ENCODE measurements at regions not wholly inside any gene's neighbourhood (a gene's known extent, or its start where the extent isn't known, plus 50 kb on each side); places are given as distances from the start of the nearest gene placed in this dataset.

- no peak for DNase-seq
- intact Hi-C loops (cut with micrococcal nuclease; ENCODE audit: unreplicated experiment) = no loop called here
- Mint-ChIP-seq H3K9me3 (ENCODE audit: low read depth, unreplicated experiment) (no peaks in the 10 kb centered on the region), H3K36me3 (ENCODE audit: insufficient read depth, unreplicated experiment) (no peaks in the 10 kb centered on the region), H3K27ac (ENCODE audit: unreplicated experiment) (no peak overlapping the region), H3K4me1 (ENCODE audit: low read depth, unreplicated experiment) (no peaks in the 10 kb centered on the region), H3K4me3 (ENCODE audit: low read depth, unreplicated experiment) (no peak overlapping the region), H3K27me3 (ENCODE audit: unreplicated experiment) (no peaks in the 10 kb centered on the region)
- TF ChIP-seq CTCF (IDR thresholded peaks at IDR 0.05; ENCODE audit: unreplicated experiment) = no peak
- CTCF ChIA-PET = no interaction called here
- BruUV-seq (replicated peaks) = no TSS peak
Observed at GRCh38 chr4:34193451-34194154, 2050.7 kb downstream of the ARAP2 start.

GRCh38 chr4:34194585-34194984 is 2049.7 kb downstream of the ARAP2 start:
- H3K9me3 Mint-ChIP-seq (ENCODE audit: low read depth, unreplicated experiment) = no peaks in the 10 kb centered on the region
- no TSS peak for BruUV-seq (replicated peaks)
- H3K27ac Mint-ChIP-seq (ENCODE audit: unreplicated experiment) = no peak overlapping the region
- H3K27me3 Mint-ChIP-seq (ENCODE audit: unreplicated experiment) = no peaks in the 10 kb centered on the region
- no peaks in the 10 kb centered on the region for H3K4me1 Mint-ChIP-seq (ENCODE audit: low read depth, unreplicated experiment)
- no peaks in the 10 kb centered on the region for H3K36me3 Mint-ChIP-seq (ENCODE audit: insufficient read depth, unreplicated experiment)
- CTCF ChIA-PET = no interaction called here
- intact Hi-C loops (cut with micrococcal nuclease; ENCODE audit: unreplicated experiment) = no loop called here
- H3K4me3 Mint-ChIP-seq (ENCODE audit: low read depth, unreplicated experiment) = no peak overlapping the region
- no peak for DNase-seq
- TF ChIP-seq CTCF (IDR thresholded peaks at IDR 0.05; ENCODE audit: unreplicated experiment) = no peak

GRCh38 chr4:34196375-34196774 is 2047.9 kb downstream of the ARAP2 start:
- CTCF ChIA-PET = no interaction called here
- Mint-ChIP-seq H3K4me1 (ENCODE audit: low read depth, unreplicated experiment) (no peaks in the 10 kb centered on the region), H3K9me3 (ENCODE audit: low read depth, unreplicated experiment) (peaks cover under 1% of the 10 kb centered on the region), H3K36me3 (ENCODE audit: insufficient read depth, unreplicated experiment) (no peaks in the 10 kb centered on the region), H3K27ac (ENCODE audit: unreplicated experiment) (no peak overlapping the region), H3K4me3 (ENCODE audit: low read depth, unreplicated experiment) (no peak overlapping the region), H3K27me3 (ENCODE audit: unreplicated experiment) (no peaks in the 10 kb centered on the region)
- intact Hi-C loops (cut with micrococcal nuclease; ENCODE audit: unreplicated experiment) = no loop called here
- DNase-seq = no peak
- BruUV-seq (replicated peaks) = no TSS peak
- TF ChIP-seq CTCF (IDR thresholded peaks at IDR 0.05; ENCODE audit: unreplicated experiment) = no peak

- CTCF ChIA-PET = no interaction called here
- Mint-ChIP-seq H3K9me3 (ENCODE audit: low read depth, unreplicated experiment) (peaks cover 3% of the 10 kb centered on the region), H3K27me3 (ENCODE audit: unreplicated experiment) (no peaks in the 10 kb centered on the region), H3K4me1 (ENCODE audit: low read depth, unreplicated experiment) (no peaks in the 10 kb centered on the region), H3K27ac (ENCODE audit: unreplicated experiment) (no peak overlapping the region), H3K4me3 (ENCODE audit: low read depth, unreplicated experiment) (no peak overlapping the region), H3K36me3 (ENCODE audit: insufficient read depth, unreplicated experiment) (no peaks in the 10 kb centered on the region)
- TF ChIP-seq CTCF (IDR thresholded peaks at IDR 0.05; ENCODE audit: unreplicated experiment) = no peak
- intact Hi-C loops (cut with micrococcal nuclease; ENCODE audit: unreplicated experiment) = no loop called here
- no peak for DNase-seq
- no TSS peak for BruUV-seq (replicated peaks)
Observed at GRCh38 chr4:34198966-34199365, 2045.3 kb downstream of the ARAP2 start.

Data from Calu3 (cell line).